ENCODE measurements at regions not wholly inside any gene's neighbourhood (a gene's known extent, or its start where the extent isn't known, plus 50 kb on each side); places are given as distances from the start of the nearest gene placed in this dataset.

DNA sequence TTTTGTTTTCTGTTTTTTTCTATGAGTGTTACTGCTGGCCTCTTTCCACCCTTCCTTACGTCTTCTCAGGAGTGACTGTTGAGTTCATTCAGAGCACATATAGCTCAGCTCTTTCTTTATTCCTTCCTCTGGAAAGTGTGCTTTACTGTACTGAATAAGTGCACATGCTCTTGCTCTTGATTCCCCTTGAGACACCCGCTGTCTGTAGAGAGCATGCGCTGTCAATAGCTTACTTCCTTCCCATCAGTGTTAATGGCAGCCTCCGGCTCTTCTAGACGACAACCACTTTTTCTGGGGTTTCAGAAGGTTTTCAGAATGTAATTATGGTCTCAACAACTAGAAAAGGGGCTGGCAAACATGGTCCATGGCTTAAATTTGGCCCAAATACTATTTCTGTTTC, 504.9 kb downstream of the C4orf33 start:
- H3K9me3 ChIP-seq (ENCODE audit: control insufficient read depth, insufficient read depth, low read length): no peaks in the 10 kb centered on the region
- H3K27me3 ChIP-seq (ENCODE audit: control insufficient read depth, insufficient read depth, low read length): no peaks in the 10 kb centered on the region
- no peak overlapping the region for H3K9ac ChIP-seq (ENCODE audit: low read depth, low read length)
- H3K4me3 ChIP-seq (ENCODE audit: low read depth, low read length): no peak overlapping the region
- H3K27ac ChIP-seq (ENCODE audit: low read depth, low read length): no peak overlapping the region
- H3K36me3 ChIP-seq (ENCODE audit: control insufficient read depth, insufficient read depth, low read length): no peaks in the 10 kb centered on the region
- H3K4me1 ChIP-seq (ENCODE audit: control insufficient read depth, insufficient read depth, low read length): no peaks in the 10 kb centered on the region

DNA sequence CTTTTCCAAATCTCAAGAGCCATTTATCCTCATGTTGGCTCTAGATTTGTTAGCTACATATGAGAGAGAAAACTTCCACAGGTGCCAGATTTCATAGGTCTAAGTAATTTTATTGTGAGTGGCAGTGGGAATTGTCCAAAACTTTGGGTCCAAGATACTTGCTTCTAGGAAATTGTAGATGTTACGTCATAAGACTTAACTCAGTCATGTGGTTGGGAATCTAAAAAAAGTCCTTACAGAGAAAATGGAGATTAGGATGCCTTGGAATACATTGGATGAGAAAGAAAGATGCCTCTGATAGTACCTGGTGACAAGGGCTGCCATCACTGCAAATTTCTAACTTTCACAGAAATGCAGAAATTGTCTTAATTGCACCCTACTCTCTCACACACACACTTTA, 506.5 kb downstream of the C4orf33 start:
- no peaks in the 10 kb centered on the region for H3K27me3 ChIP-seq (ENCODE audit: control insufficient read depth, insufficient read depth, low read length)
- no peaks in the 10 kb centered on the region for H3K9me3 ChIP-seq (ENCODE audit: control insufficient read depth, insufficient read depth, low read length)
- H3K9ac ChIP-seq (ENCODE audit: low read depth, low read length): no peak overlapping the region
- no peaks in the 10 kb centered on the region for H3K36me3 ChIP-seq (ENCODE audit: control insufficient read depth, insufficient read depth, low read length)
- H3K4me3 ChIP-seq (ENCODE audit: low read depth, low read length): no peak overlapping the region
- no peak overlapping the region for H3K27ac ChIP-seq (ENCODE audit: low read depth, low read length)
- no peaks in the 10 kb centered on the region for H3K4me1 ChIP-seq (ENCODE audit: control insufficient read depth, insufficient read depth, low read length)

DNA sequence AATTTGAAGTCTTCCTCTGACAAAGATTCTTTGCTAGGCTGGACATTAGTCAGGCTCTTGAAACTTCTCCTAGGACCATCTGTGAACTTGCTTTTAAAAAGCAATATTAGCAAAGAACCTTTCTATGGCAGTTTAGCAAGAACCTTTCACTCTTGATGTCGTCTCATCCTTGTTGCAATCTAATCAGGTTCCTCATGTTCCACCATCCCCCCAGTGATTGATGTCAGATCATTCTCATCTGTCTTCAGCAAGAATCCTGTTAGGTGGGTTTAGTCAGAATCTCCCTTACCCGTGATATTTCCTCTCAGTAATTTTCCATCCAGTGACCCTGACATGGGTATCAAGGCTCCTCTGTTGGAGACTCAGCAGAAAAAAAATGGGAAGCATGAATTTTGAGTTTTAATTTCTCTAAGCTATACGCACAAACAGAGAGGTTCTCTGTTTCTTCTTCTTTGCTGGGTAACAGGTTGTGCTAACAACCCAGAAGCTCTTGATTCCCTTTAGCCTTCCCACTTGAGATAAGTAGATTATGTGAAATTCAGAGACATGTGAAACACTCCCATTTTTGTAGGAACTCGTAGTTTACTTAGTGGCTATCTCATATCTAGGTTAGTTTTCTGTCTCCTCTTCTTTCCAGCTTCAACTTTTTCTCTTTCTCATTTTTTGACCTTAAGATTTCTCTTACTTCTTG, 507.4 kb downstream of the C4orf33 start:
- Histone ChIP-seq H3K4me3 (ENCODE audit: low read depth, low read length) (no peak overlapping the region), H3K27ac (ENCODE audit: low read depth, low read length) (no peak overlapping the region), H3K9me3 (ENCODE audit: control insufficient read depth, insufficient read depth, low read length) (no peaks in the 10 kb centered on the region), H3K36me3 (ENCODE audit: control insufficient read depth, insufficient read depth, low read length) (no peaks in the 10 kb centered on the region), H3K9ac (ENCODE audit: low read depth, low read length) (no peak overlapping the region), H3K27me3 (ENCODE audit: control insufficient read depth, insufficient read depth, low read length) (no peaks in the 10 kb centered on the region), H3K4me1 (ENCODE audit: control insufficient read depth, insufficient read depth, low read length) (no peaks in the 10 kb centered on the region)

DNA sequence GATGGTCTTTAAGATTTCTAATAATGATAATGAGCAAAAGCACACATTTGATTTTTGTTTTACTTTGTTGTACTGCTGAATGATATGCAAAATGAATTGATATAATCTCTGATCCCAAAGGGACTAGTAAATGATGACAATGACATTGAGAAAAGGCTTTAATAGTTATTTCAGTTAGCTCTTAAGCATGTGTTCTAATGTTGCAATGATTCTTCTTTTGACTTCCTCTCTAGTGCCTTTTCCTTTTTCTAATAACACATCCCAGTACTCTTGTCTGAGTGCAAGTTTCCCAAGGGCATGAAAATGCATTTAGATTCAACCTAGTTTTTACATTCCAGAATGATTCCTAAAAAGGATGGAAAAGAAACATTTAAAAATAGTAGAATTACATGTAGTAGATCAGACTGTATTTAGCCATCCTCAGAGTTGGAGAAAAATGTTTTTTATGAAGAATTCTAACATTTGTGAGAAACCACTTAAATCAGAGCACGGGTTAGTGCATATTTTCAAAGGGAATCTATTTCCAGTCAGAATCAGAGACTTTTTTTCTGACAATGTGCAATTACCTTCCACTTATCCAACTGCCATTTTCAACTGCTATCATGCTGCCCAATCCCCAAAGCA, 508.8 kb downstream of the C4orf33 start:
- Histone ChIP-seq H3K4me1 (ENCODE audit: control insufficient read depth, insufficient read depth, low read length) (no peaks in the 10 kb centered on the region), H3K9me3 (ENCODE audit: control insufficient read depth, insufficient read depth, low read length) (no peaks in the 10 kb centered on the region), H3K4me3 (ENCODE audit: low read depth, low read length) (no peak overlapping the region), H3K27ac (ENCODE audit: low read depth, low read length) (no peak overlapping the region), H3K9ac (ENCODE audit: low read depth, low read length) (no peak overlapping the region), H3K36me3 (ENCODE audit: control insufficient read depth, insufficient read depth, low read length) (no peaks in the 10 kb centered on the region), H3K27me3 (ENCODE audit: control insufficient read depth, insufficient read depth, low read length) (no peaks in the 10 kb centered on the region)

DNA sequence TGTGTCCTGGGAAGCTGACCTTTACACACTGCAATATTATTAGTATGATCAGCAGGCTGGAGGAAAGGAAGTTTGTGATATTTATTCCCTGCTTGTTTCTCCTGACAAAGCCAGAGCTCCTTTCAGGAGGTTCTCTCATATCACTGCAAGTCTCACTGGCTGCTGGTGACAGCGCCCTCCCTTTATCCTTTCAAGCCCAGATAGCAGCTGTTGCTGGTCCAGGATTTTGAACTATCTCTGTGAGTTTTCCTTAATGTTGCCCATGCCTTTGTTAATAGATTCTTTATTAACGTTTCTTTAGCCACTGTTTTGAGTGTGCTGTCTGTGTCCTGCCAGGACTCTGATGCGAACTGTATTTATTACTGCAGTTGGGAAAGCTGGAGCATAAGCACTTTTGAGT, 518.7 kb downstream of the C4orf33 start:
- no peaks in the 10 kb centered on the region for H3K4me1 ChIP-seq (ENCODE audit: control insufficient read depth, insufficient read depth, low read length)
- no peaks in the 10 kb centered on the region for H3K9me3 ChIP-seq (ENCODE audit: control insufficient read depth, insufficient read depth, low read length)
- H3K27me3 ChIP-seq (ENCODE audit: control insufficient read depth, insufficient read depth, low read length): no peaks in the 10 kb centered on the region

DNA sequence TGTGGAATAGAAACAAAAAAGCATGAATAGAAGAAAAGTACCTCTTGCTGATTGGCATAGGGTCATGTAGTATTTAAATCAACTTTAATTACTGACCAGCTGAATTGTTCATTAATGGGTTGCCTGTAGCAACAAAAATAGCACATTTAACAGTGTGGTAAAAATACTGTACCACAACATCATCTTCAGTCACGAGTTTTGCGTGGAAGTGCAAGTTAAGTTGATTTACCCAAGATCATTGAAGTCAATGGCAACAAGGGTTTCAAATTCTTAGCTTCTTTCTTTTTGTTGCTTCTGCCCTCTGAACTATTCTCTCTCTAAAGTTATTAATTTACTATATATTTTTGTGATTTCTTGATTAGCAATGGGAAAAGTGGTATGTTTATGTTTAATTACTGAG, 526.6 kb downstream of the C4orf33 start:
- Histone ChIP-seq H3K4me3 (ENCODE audit: low read depth, low read length) (no peak overlapping the region), H3K9ac (ENCODE audit: low read depth, low read length) (no peak overlapping the region), H3K9me3 (ENCODE audit: control insufficient read depth, insufficient read depth, low read length) (no peaks in the 10 kb centered on the region), H3K27ac (ENCODE audit: low read depth, low read length) (no peak overlapping the region), H3K4me1 (ENCODE audit: control insufficient read depth, insufficient read depth, low read length) (no peaks in the 10 kb centered on the region), H3K27me3 (ENCODE audit: control insufficient read depth, insufficient read depth, low read length) (no peaks in the 10 kb centered on the region), H3K36me3 (ENCODE audit: control insufficient read depth, insufficient read depth, low read length) (no peaks in the 10 kb centered on the region)

More for the DNA sequence above, 518.7 kb downstream of the C4orf33 start:
- H3K36me3 ChIP-seq (ENCODE audit: control insufficient read depth, insufficient read depth, low read length): no peaks in the 10 kb centered on the region
- H3K27ac ChIP-seq (ENCODE audit: low read depth, low read length): no peak overlapping the region
- no peak overlapping the region for H3K4me3 ChIP-seq (ENCODE audit: low read depth, low read length)
- H3K9ac ChIP-seq (ENCODE audit: low read depth, low read length): no peak overlapping the region

DNA sequence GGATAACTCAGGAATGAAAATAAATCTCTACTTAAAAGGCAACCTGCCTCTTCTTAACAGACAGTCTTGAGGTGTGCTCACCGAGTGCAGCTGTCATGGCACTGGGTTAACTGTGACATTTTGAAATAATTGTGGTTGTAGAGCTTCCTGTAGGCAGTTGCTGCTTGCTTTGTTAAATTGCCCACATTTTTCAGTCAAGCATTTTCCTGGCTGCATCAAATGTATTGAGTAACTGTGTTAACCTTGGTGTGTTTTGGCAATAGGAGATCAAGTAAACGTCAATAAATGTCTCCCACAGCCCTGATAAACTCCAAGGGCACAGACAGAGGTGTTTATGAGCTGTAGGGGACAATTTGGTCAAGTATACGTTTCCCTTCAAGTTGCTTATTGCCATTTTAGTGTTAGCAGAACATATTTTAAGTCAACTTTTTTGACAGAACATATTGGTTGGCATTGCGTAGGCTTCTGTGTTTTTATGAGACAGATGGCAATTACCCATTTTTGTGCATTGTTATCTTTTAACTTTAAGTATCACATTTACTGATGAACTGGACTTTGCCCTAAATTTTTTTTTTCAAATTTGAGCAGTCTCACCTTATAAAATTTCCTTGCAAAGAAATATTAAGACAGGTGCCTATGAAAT, 527.4 kb downstream of the C4orf33 start:
- no peak overlapping the region for H3K4me3 ChIP-seq (ENCODE audit: low read depth, low read length)
- no peaks in the 10 kb centered on the region for H3K4me1 ChIP-seq (ENCODE audit: control insufficient read depth, insufficient read depth, low read length)
- H3K36me3 ChIP-seq (ENCODE audit: control insufficient read depth, insufficient read depth, low read length): no peaks in the 10 kb centered on the region
- no peaks in the 10 kb centered on the region for H3K27me3 ChIP-seq (ENCODE audit: control insufficient read depth, insufficient read depth, low read length)
- H3K9ac ChIP-seq (ENCODE audit: low read depth, low read length): no peak overlapping the region
- no peak overlapping the region for H3K27ac ChIP-seq (ENCODE audit: low read depth, low read length)
- H3K9me3 ChIP-seq (ENCODE audit: control insufficient read depth, insufficient read depth, low read length): no peaks in the 10 kb centered on the region

DNA sequence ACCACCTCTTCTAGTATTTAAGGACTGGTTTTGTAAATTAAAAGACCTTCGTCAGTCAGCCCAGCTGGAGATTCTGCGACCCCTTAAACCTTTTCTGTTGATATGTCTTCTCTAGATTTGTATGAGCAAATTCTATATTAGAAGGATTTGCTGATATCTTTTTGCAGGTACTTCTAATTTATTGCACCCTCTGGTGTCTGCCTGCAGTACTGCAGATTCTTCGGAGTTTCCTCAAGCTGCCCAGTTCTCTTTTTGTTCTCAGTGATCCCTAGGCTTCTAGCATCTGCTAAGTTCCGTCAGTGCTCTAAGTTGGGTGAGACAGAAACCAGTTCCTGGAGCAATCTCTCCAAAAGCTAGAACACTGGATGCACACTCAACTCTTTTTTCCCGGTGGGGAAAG, 545.2 kb downstream of the C4orf33 start:
- no peaks in the 10 kb centered on the region for H3K27me3 ChIP-seq (ENCODE audit: control insufficient read depth, insufficient read depth, low read length)
- no peaks in the 10 kb centered on the region for H3K9me3 ChIP-seq (ENCODE audit: control insufficient read depth, insufficient read depth, low read length)
- no peaks in the 10 kb centered on the region for H3K4me1 ChIP-seq (ENCODE audit: control insufficient read depth, insufficient read depth, low read length)
- no peak overlapping the region for H3K27ac ChIP-seq (ENCODE audit: low read depth, low read length)
- no peak overlapping the region for H3K9ac ChIP-seq (ENCODE audit: low read depth, low read length)
- H3K4me3 ChIP-seq (ENCODE audit: low read depth, low read length): no peak overlapping the region
- no peaks in the 10 kb centered on the region for H3K36me3 ChIP-seq (ENCODE audit: control insufficient read depth, insufficient read depth, low read length)

DNA sequence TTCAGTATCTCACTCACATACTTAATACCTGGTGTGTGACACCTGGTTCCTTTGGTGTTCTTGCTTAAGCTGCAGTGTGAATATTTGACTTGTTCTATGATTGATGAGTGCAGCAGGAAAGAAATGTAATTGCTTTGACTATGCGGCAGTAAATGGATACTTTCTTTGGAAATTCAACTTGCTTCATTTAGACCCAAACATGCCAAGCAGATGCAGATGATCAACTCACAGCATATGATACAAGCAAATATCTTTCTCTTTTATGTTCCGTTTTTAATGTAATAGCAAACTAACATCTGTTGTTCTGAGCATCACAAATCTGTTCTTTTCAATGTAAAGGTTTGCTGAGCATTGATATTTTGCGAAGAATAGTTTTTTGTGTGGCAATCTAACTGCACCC, 549.5 kb downstream of the C4orf33 start:
- Histone ChIP-seq H3K4me1 (ENCODE audit: control insufficient read depth, insufficient read depth, low read length) (no peaks in the 10 kb centered on the region), H3K27me3 (ENCODE audit: control insufficient read depth, insufficient read depth, low read length) (no peaks in the 10 kb centered on the region), H3K27ac (ENCODE audit: low read depth, low read length) (no peak overlapping the region)

DNA sequence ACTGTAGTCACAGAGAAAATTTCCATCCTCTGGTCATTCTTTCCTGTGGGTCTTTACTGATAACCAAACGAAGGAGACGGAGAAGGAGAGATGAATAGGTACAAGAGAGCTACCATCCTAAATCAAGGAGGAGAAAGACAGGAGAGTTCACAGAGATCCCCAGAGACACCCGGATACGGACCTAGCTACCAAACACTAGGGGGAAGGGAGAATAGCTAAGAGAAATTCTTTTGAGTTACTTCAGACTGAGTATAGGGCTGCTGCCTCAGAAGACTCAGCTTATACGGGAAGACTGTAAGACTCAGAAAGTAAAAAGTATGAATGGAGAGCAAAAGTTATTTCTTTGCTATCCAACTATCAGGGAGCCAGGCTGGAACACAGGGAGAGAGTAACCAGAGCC, 572.1 kb downstream of the C4orf33 start:
- Histone ChIP-seq H3K9me3 (ENCODE audit: control insufficient read depth, insufficient read depth, low read length) (no peaks in the 10 kb centered on the region), H3K4me1 (ENCODE audit: control insufficient read depth, insufficient read depth, low read length) (no peaks in the 10 kb centered on the region; the same call in 1 of the 2 replicates), H3K27ac (ENCODE audit: low read depth, low read length) (no peak overlapping the region), H3K4me3 (ENCODE audit: low read depth, low read length) (no peak overlapping the region), H3K27me3 (ENCODE audit: control insufficient read depth, insufficient read depth, low read length) (no peaks in the 10 kb centered on the region), H3K36me3 (ENCODE audit: control insufficient read depth, insufficient read depth, low read length) (no peaks in the 10 kb centered on the region), H3K9ac (ENCODE audit: low read depth, low read length) (no peak overlapping the region)

More for the DNA sequence above, 549.5 kb downstream of the C4orf33 start:
- Histone ChIP-seq H3K36me3 (ENCODE audit: control insufficient read depth, insufficient read depth, low read length) (no peaks in the 10 kb centered on the region), H3K4me3 (ENCODE audit: low read depth, low read length) (no peak overlapping the region), H3K9ac (ENCODE audit: low read depth, low read length) (no peak overlapping the region), H3K9me3 (ENCODE audit: control insufficient read depth, insufficient read depth, low read length) (no peaks in the 10 kb centered on the region)

DNA sequence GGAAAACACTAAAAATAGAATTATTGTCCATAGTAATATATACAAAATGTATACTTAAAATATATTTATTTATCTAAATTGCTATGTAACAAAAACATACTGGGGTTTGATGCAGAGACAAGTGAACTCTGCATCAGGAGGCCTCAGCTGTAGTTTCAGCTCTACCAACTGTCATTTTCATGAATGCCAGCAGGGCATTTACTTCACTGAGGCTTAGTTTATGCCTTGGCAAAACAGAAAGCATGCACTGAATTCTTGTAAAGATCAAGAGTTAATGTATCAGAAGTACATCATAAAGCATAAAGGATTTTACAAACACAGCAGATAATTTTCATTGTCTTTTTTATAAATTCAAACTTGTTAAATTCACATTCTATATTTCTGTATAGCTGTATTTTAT, 577.0 kb downstream of the C4orf33 start:
- Histone ChIP-seq H3K27me3 (ENCODE audit: control insufficient read depth, insufficient read depth, low read length) (no peaks in the 10 kb centered on the region), H3K27ac (ENCODE audit: low read depth, low read length) (no peak overlapping the region), H3K4me1 (ENCODE audit: control insufficient read depth, insufficient read depth, low read length) (no peaks in the 10 kb centered on the region; the same call in 1 of the 2 replicates), H3K36me3 (ENCODE audit: control insufficient read depth, insufficient read depth, low read length) (no peaks in the 10 kb centered on the region), H3K9me3 (ENCODE audit: control insufficient read depth, insufficient read depth, low read length) (peaks cover 11% of the 10 kb centered on the region), H3K4me3 (ENCODE audit: low read depth, low read length) (no peak overlapping the region), H3K9ac (ENCODE audit: low read depth, low read length) (no peak overlapping the region)

Data from HUES48 (cell line).